ENCODE measurements at regions not wholly inside any gene's neighbourhood (a gene's known extent, or its start where the extent isn't known, plus 50 kb on each side); places are given as distances from the start of the nearest gene placed in this dataset.

DNA sequence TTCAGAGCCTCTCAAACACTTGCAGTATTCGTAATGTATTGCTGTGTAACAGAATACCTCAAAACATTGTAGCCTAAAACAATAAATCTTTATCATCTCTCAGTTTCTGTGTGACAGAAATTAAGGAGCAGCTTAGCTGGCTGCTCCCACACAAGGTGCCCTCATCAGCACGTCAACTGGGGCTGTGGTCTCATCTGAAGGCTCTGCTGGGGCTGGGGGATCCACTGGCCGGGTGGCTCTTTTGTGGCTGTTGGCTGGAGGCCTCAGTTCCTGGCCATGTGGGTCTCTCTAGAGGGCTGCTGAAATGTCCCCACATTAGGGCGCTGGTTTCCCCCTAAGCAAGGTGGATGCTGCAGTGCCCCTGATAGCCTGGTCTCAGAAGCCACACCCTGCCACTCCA, 113.4 kb upstream of the CIBAR2 start:
- peaks cover 4% of the 10 kb centered on the region; the same call in 1 of the 2 replicates for H3K4me1 ChIP-seq (ENCODE audit: control insufficient read depth, low read length)
- no peak overlapping the region for H3K4me2 ChIP-seq (ENCODE audit: low read length)
- H3K9me3 ChIP-seq (ENCODE audit: control insufficient read depth, insufficient read depth, low read length): no peaks in the 10 kb centered on the region
- no peaks in the 10 kb centered on the region for H3K27me3 ChIP-seq (ENCODE audit: control insufficient read depth, low read length)
- H3K27ac ChIP-seq (ENCODE audit: low read depth, low read length): no peak overlapping the region
- TF ChIP-seq, protein P1, sequence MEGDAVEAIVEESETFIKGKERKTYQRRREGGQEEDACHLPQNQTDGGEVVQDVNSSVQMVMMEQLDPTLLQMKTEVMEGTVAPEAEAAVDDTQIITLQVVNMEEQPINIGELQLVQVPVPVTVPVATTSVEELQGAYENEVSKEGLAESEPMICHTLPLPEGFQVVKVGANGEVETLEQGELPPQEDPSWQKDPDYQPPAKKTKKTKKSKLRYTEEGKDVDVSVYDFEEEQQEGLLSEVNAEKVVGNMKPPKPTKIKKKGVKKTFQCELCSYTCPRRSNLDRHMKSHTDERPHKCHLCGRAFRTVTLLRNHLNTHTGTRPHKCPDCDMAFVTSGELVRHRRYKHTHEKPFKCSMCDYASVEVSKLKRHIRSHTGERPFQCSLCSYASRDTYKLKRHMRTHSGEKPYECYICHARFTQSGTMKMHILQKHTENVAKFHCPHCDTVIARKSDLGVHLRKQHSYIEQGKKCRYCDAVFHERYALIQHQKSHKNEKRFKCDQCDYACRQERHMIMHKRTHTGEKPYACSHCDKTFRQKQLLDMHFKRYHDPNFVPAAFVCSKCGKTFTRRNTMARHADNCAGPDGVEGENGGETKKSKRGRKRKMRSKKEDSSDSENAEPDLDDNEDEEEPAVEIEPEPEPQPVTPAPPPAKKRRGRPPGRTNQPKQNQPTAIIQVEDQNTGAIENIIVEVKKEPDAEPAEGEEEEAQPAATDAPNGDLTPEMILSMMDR (IDR thresholded peaks at IDR 0.05; ENCODE audit: low read depth, low read length, poor library complexity, severe bottlenecking): no peak
- TF ChIP-seq EZH2phosphoT487 (IDR thresholded peaks at IDR 0.05; ENCODE audit: borderline replicate concordance, low read length): no peak
- H3K36me3 ChIP-seq (ENCODE audit: control insufficient read depth, low read length): no peaks in the 10 kb centered on the region
- H3K9me2 ChIP-seq (replicated peaks; ENCODE audit: control insufficient read depth, low read length): no peaks in the 10 kb centered on the region
- H4K20me1 ChIP-seq (ENCODE audit: control insufficient read depth, insufficient read depth, low read depth, low read length): 0 out of 2 replicates have a peak, but pooled peaks cover 3% of the 10 kb centered on the region
- no peaks in the 10 kb centered on the region for H3K79me2 ChIP-seq (ENCODE audit: control insufficient read depth, low read length)
- no peak overlapping the region for H3K4me3 ChIP-seq (ENCODE audit: low read length)
- no peaks in the 10 kb centered on the region for H3F3A ChIP-seq (ENCODE audit: control insufficient read depth, insufficient read depth)

GRCh38 chr16:85227084-85227945, 115.0 kb upstream of the CIBAR2 start:
- 0 out of 2 replicates have a peak, but pooled peaks cover 3% of the 10 kb centered on the region for H4K20me1 ChIP-seq (ENCODE audit: control insufficient read depth, insufficient read depth, low read depth, low read length)
- peaks cover 4% of the 10 kb centered on the region; the same call in 1 of the 2 replicates for H3K4me1 ChIP-seq (ENCODE audit: control insufficient read depth, low read length)
- no peak overlapping the region for H3K4me3 ChIP-seq (ENCODE audit: low read length)
- H3K27ac ChIP-seq (ENCODE audit: low read depth, low read length): no peak overlapping the region
- TF ChIP-seq, protein P1 (IDR thresholded peaks at IDR 0.05; ENCODE audit: low read depth, low read length, poor library complexity, severe bottlenecking): no peak
- TF ChIP-seq EZH2phosphoT487 (IDR thresholded peaks at IDR 0.05; ENCODE audit: borderline replicate concordance, low read length): no peak
- H3K9me2 ChIP-seq (replicated peaks; ENCODE audit: control insufficient read depth, low read length): no peaks in the 10 kb centered on the region
- H3K27me3 ChIP-seq (ENCODE audit: control insufficient read depth, low read length): no peaks in the 10 kb centered on the region
- no peaks in the 10 kb centered on the region for H3K79me2 ChIP-seq (ENCODE audit: control insufficient read depth, low read length)
- H3K36me3 ChIP-seq (ENCODE audit: control insufficient read depth, low read length): no peaks in the 10 kb centered on the region
- no peak overlapping the region for H3K4me2 ChIP-seq (ENCODE audit: low read length)
- H3F3A ChIP-seq (ENCODE audit: control insufficient read depth, insufficient read depth): no peaks in the 10 kb centered on the region
- H3K9me3 ChIP-seq (ENCODE audit: control insufficient read depth, insufficient read depth, low read length): no peaks in the 10 kb centered on the region

DNA sequence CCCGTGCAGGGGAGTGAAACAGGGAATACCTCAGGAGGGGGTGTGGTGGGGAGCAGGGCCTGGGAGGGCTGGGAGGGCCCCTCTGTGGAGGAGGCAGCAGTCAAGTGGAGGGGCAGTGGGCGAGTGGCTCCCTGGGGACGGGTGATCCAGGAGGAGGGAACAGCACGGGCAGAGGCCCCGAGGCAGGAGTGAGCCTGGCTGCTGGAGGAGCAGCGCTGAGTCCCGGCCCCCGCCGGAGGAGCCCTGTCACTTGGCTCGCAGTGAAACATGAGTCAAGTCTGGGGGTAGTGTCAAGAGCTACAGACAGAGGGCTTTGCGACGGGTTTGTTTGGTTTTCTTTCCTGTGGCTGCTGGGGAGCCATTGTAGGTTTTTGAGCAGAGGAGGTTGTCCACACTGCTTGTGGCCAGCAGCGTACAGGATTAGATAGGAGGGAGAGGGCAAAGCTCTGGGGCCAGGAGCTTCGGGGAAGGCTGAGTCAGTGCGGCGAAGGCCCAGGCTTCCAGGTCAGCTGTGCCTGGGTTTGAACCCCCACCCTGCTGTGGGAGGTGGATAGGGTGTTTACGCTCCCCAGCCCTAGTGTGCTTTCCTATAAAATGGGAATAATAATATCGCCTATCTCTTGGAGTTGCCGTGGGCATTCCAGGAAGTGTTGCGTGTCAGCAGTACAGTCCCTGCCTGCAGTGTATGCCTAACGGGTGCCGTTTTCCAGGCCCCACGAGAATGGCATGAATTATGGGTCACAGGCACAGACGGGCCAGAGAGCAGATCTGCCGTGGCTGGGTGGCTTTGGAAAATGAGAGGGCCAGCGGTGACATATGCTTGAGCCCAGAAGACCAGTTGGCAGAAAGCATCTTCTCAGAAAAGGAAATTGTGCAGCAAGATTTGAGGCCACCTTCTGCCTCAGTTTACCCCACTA, 115.9 kb upstream of the CIBAR2 start:
- Histone ChIP-seq H4K20me1 (ENCODE audit: control insufficient read depth, insufficient read depth, low read depth, low read length) (0 out of 2 replicates have a peak, but pooled peaks cover 3% of the 10 kb centered on the region), H3F3A (ENCODE audit: control insufficient read depth, insufficient read depth) (no peaks in the 10 kb centered on the region), H3K9me2 (replicated peaks; ENCODE audit: control insufficient read depth, low read length) (no peaks in the 10 kb centered on the region), H3K4me2 (ENCODE audit: low read length) (no peak overlapping the region), H3K4me1 (ENCODE audit: control insufficient read depth, low read length) (peaks cover 4% of the 10 kb centered on the region; the same call in 1 of the 2 replicates), H3K79me2 (ENCODE audit: control insufficient read depth, low read length) (no peaks in the 10 kb centered on the region), H3K27me3 (ENCODE audit: control insufficient read depth, low read length) (no peaks in the 10 kb centered on the region), H3K36me3 (ENCODE audit: control insufficient read depth, low read length) (no peaks in the 10 kb centered on the region), H3K9me3 (ENCODE audit: control insufficient read depth, insufficient read depth, low read length) (no peaks in the 10 kb centered on the region), H3K4me3 (ENCODE audit: low read length) (no peak overlapping the region), H3K27ac (ENCODE audit: low read depth, low read length) (no peak overlapping the region)
- TF ChIP-seq EZH2phosphoT487 (IDR thresholded peaks at IDR 0.05; ENCODE audit: borderline replicate concordance, low read length): no peak
- TF ChIP-seq, protein P1 (IDR thresholded peaks at IDR 0.05; ENCODE audit: low read depth, low read length, poor library complexity, severe bottlenecking): no peak
